HFFc6 (cell line): ENCODE measurements at regions not wholly inside any gene's neighbourhood (a gene's known extent, or its start where the extent isn't known, plus 50 kb on each side); places are given as distances from the start of the nearest gene placed in this dataset.

Source experiments
- DNase-seq: peaks from one replicate; pipeline ENCODE4 v3.0.0-alpha.2; 2018
- H3K27ac Mint-ChIP-seq: 2 replicates; pipeline ENCODE4 v1.8.0; 2020; ENCODE audit warnings: mild to moderate bottlenecking, mixed read lengths
- H3K27me3 Mint-ChIP-seq: 2 replicates; pipeline ENCODE4 v1.8.0; 2021; ENCODE audit warnings: mild to moderate bottlenecking, moderate library complexity, mixed read lengths; ENCODE audit not compliant: insufficient read depth
- H3K36me3 Mint-ChIP-seq: 2 replicates; pipeline ENCODE4 v1.8.0; 2021; ENCODE audit warnings: low read depth, mixed read lengths
- H3K4me1 Mint-ChIP-seq: 2 replicates; pipeline ENCODE4 v1.8.0; 2020; ENCODE audit warnings: low read depth, mixed read lengths
- H3K4me3 Mint-ChIP-seq: 2 replicates; pipeline ENCODE4 v1.8.0; 2020; ENCODE audit warnings: mild to moderate bottlenecking, moderate library complexity, mixed read lengths
- H3K9me3 Mint-ChIP-seq: 2 replicates; pipeline ENCODE4 v1.8.0; 2020; ENCODE audit warnings: mild to moderate bottlenecking, mixed read lengths
- CTCF ChIP-seq: fragments of 200-600 bp; sonication (generic); IDR thresholded peaks from 2 replicates; pipeline ENCODE4 v1.5.0; 2021; ENCODE audit warnings: antibody characterized with exemption, mild to moderate bottlenecking

DNA sequence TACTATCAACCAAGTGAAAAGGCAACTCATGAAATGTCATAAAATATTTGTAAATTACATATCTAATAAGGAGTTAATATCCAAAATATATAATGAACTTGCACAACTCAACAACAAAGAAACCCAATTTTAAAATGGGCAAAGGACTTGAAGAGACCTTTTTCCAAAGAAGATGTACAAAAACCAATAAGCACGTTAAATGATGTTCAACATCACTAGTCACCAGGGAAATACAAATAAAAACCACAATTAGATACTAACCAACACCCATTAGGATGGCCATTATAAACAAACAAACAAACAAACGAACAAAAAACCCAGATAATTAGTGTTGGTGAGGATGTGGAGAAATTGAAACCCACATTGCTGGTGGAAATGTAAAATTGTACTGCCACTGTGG, 92.3 kb upstream of the ARID2 start:
- Mint-ChIP-seq H3K9me3 (no peaks in the 10 kb centered on the region), H3K27ac (no peak overlapping the region; the same call in 1 of the 2 replicates), H3K4me1 (peaks cover 15% of the 10 kb centered on the region), H3K27me3 (no peaks in the 10 kb centered on the region), H3K4me3 (no peak overlapping the region; the same call in 1 of the 2 replicates), H3K36me3 (no peaks in the 10 kb centered on the region)
- DNase-seq = no peak
- TF ChIP-seq CTCF = no peak

GRCh38 chr12:45637706-45638105, 91.8 kb upstream of the ARID2 start:
- Mint-ChIP-seq H3K36me3 (no peaks in the 10 kb centered on the region), H3K9me3 (no peaks in the 10 kb centered on the region), H3K27ac (peak overlapping the region; percentile 8; the same call in 1 of the 2 replicates), H3K4me1 (peaks cover 15% of the 10 kb centered on the region), H3K4me3 (peak overlapping the region; percentile 60), H3K27me3 (no peaks in the 10 kb centered on the region)
- TF ChIP-seq CTCF = no peak
- peak; percentile 35 for DNase-seq

GRCh38 chr12:45638386-45638785, 91.1 kb upstream of the ARID2 start:
- no peak for TF ChIP-seq CTCF
- H3K4me3 Mint-ChIP-seq = no peak overlapping the region
- DNase-seq = no peak
- no peaks in the 10 kb centered on the region for H3K9me3 Mint-ChIP-seq
- no peaks in the 10 kb centered on the region for H3K36me3 Mint-ChIP-seq
- H3K4me1 Mint-ChIP-seq = peaks cover 15% of the 10 kb centered on the region
- H3K27me3 Mint-ChIP-seq = no peaks in the 10 kb centered on the region
- H3K27ac Mint-ChIP-seq = no peak overlapping the region

GRCh38 chr12:45644541-45644940, 85.0 kb upstream of the ARID2 start:
- peak; percentile 3 for DNase-seq

GRCh38 chr12:45646851-45647581, 82.5 kb upstream of the ARID2 start:
- Mint-ChIP-seq H3K27ac (no peak overlapping the region), H3K9me3 (no peaks in the 10 kb centered on the region), H3K4me1 (peaks cover 7% of the 10 kb centered on the region), H3K36me3 (no peaks in the 10 kb centered on the region), H3K27me3 (peaks cover 10% of the 10 kb centered on the region), H3K4me3 (no peak overlapping the region)
- DNase-seq = no peak
- TF ChIP-seq CTCF = no peak

More at GRCh38 chr12:45644541-45644940, 85.0 kb upstream of the ARID2 start:
- no peaks in the 10 kb centered on the region; the same call in 1 of the 2 replicates for H3K27me3 Mint-ChIP-seq
- H3K4me3 Mint-ChIP-seq = peak overlapping the region; percentile 15; the same call in 1 of the 2 replicates
- no peaks in the 10 kb centered on the region for H3K9me3 Mint-ChIP-seq
- no peak for TF ChIP-seq CTCF
- H3K27ac Mint-ChIP-seq = no peak overlapping the region
- H3K4me1 Mint-ChIP-seq = peaks cover 7% of the 10 kb centered on the region
- H3K36me3 Mint-ChIP-seq = no peaks in the 10 kb centered on the region
